K562 (cell line): ENCODE measurements at regions not wholly inside any gene's neighbourhood (a gene's known extent, or its start where the extent isn't known, plus 50 kb on each side); places are given as distances from the start of the nearest gene placed in this dataset.

Experiments
- ATAC-seq: fragments of 200-7000 bp; cut with Tn5 transposase; 3 replicates; pipeline ENCODE4 v1.9.1; 2020; ENCODE audit warnings: moderate library complexity
- BruUV-seq: library from RNA; stranded (reverse); fragments of 400-500 nt; replicated peaks from 2 replicates; lab custom pipeline; 2021; lab: Mats Ljungman, UMichigan
- CTCF ChIA-PET: fragments of 300-600 bp; formaldehyde crosslinking; extraction: SDS; loops from one replicate; lab custom pipeline; 2021; ENCODE audit warnings: low intra/inter-chr PET ratio; lab: Yijun Ruan, JAX
- POLR2A ChIA-PET: fragments of 300-600, 350-650 bp; sonication (Branson Sonifier 250); formaldehyde crosslinking; extraction: SDS; loops from one replicate; lab custom pipeline; 2021; ENCODE audit warnings: antibody characterized with exemption, inconsistent platforms; lab: Yijun Ruan, JAX
- DNase-seq, 4 experiments: peaks; one replicate each; pipeline versions ENCODE4 v3.0.0 to v3.0.0-alpha.2; 2011 to 2018; ENCODE audit warnings: low spot score in 3 of 4, mixed read lengths in 3 of 4; ENCODE audit errors: extremely low read depth in 1 of 4
- FAIRE-seq: peaks from 2 replicates; lab custom pipeline; 2011; peaks lifted over from hg19 to GRCh38; lab: Jason Lieb, UNC
- H2AFZ ChIP-seq: 2 replicates; pipeline ENCODE4 v1.6.0; 2011; ENCODE audit warnings: low read depth, low read length, control low read depth, inconsistent platforms
- H3K27ac ChIP-seq: fragments of 200-600 bp; 3 replicates; pipeline ENCODE4 v1.8.0; 2011; ENCODE audit warnings: low read depth, mild to moderate bottlenecking, control low read depth, inconsistent platforms, low read length, moderate library complexity, mixed read lengths; ENCODE audit errors: extremely low read depth
- H3K27me3 ChIP-seq, 2 experiments: fragments of 300-600 bp in 1 of 2; 2 replicates in 1 of 2; 3 replicates in 1 of 2; pipeline versions ENCODE4 v1.6.0 to v1.8.0; 2011; ENCODE audit warnings: inconsistent platforms in 2 of 2, low read length in 2 of 2, mild to moderate bottlenecking in 1 of 2, mixed read lengths in 1 of 2, moderate library complexity in 1 of 2; ENCODE audit not compliant: control insufficient read depth in 2 of 2, insufficient read depth in 2 of 2
- H3K36me3 ChIP-seq: fragments of 300-600 bp; 3 replicates; pipeline ENCODE4 v1.8.0; 2011; ENCODE audit warnings: mild to moderate bottlenecking, low read length, inconsistent platforms; ENCODE audit not compliant: control insufficient read depth, insufficient read depth
- H3K4me1 ChIP-seq, 2 experiments: fragments of 200-600 bp in 1 of 2; replicated peaks in 1 of 2; 2 replicates in 1 of 2; 3 replicates in 1 of 2; pipeline versions ENCODE4 v1.5.1 to v1.8.0; 2011; ENCODE audit warnings: inconsistent platforms in 2 of 2, low read length in 2 of 2, mild to moderate bottlenecking in 1 of 2, mixed read lengths in 1 of 2, moderate library complexity in 1 of 2; ENCODE audit not compliant: control insufficient read depth in 2 of 2, insufficient read depth in 2 of 2
- H3K4me2 ChIP-seq: 2 replicates; pipeline ENCODE4 v1.6.1; 2011; ENCODE audit warnings: low read length, control low read depth, inconsistent platforms, mixed read lengths; ENCODE audit not compliant: insufficient read depth
- H3K4me3 ChIP-seq: fragments of 200-600 bp; sonication (generic), shearing (Covaris generic); 2 replicates; pipeline ENCODE4 v1.5.1; 2016; ENCODE audit warnings: control low read depth, inconsistent platforms
- H3K79me2 ChIP-seq: fragments of 200-600 bp; 3 replicates; pipeline ENCODE4 v1.8.0; 2011; ENCODE audit warnings: low read length, inconsistent platforms; ENCODE audit not compliant: control insufficient read depth, insufficient read depth
- H3K9ac ChIP-seq, 2 experiments: 2 replicates each; pipeline versions ENCODE4 v1.6.0 to v1.6.1; 2011; ENCODE audit warnings: low read depth in 2 of 2, low read length in 2 of 2, control low read depth in 1 of 2, inconsistent platforms in 1 of 2, mild to moderate bottlenecking in 1 of 2, mixed read lengths in 1 of 2; ENCODE audit not compliant: insufficient read depth in 1 of 2
- H3K9me1 ChIP-seq: one replicate; pipeline ENCODE4 v1.6.0; 2011; ENCODE audit warnings: inconsistent platforms, mild to moderate bottlenecking, low read length, moderate library complexity; ENCODE audit not compliant: control insufficient read depth, insufficient read depth
- H3K9me3 ChIP-seq: replicated peaks from 2 replicates; pipeline ENCODE4 v1.5.1; 2011; ENCODE audit warnings: low read depth, low read length, inconsistent platforms; ENCODE audit not compliant: control insufficient read depth, insufficient read depth
- H4K20me1 ChIP-seq: replicated peaks from 2 replicates; pipeline ENCODE4 v1.6.1; 2011; ENCODE audit warnings: low read length, inconsistent platforms, mixed read lengths; ENCODE audit not compliant: control insufficient read depth, insufficient read depth
- HMGXB4 ChIP-seq: sonication (generic); formaldehyde crosslinking; IDR thresholded peaks from 2 replicates; pipeline ENCODE4 v1.8.1; 2023; ENCODE audit warnings: mild to moderate bottlenecking, missing genetic modification reagents
- JUN ChIP-seq, 2 experiments: sonication (generic) in 1 of 2; formaldehyde crosslinking in 1 of 2; IDR thresholded peaks; 2 replicates each; pipeline versions ENCODE4 v1.6.1 to v1.8.0; 2012 to 2022; ENCODE audit warnings: borderline replicate concordance in 2 of 2, mild to moderate bottlenecking in 2 of 2, improper control_type of control experiment in 1 of 2, low read depth in 1 of 2, low read length in 1 of 2, missing genetic modification reagents in 1 of 2
- NFIC ChIP-seq: fragments of 450-650 bp; IDR thresholded peaks from 2 replicates; pipeline ENCODE4 v1.6.1; 2017; ENCODE audit warnings: mild to moderate bottlenecking, inconsistent platforms
- RBM22 ChIP-seq: fragments of 200-400 bp; formaldehyde crosslinking; IDR thresholded peaks from 2 replicates; pipeline ENCODE4 v1.6.1; 2018; ENCODE audit warnings: low read length, low read depth; ENCODE audit not compliant: poor library complexity, severe bottlenecking
- TAF7 ChIP-seq: fragments of 450-650 bp; IDR thresholded peaks from 2 replicates; pipeline ENCODE4 v1.6.1; 2016; ENCODE audit warnings: missing genetic modification characterization, missing compliant biosample characterization
- ZFPM2 ChIP-seq: fragments of 250-450 bp; sonication (Bioruptor Pico); IDR thresholded peaks from 2 replicates; pipeline ENCODE4 v1.5.1; 2022; ENCODE audit warnings: mild to moderate bottlenecking
- ZNF707 ChIP-seq: fragments of 250-450 bp; sonication (Bioruptor Pico); conservative IDR thresholded peaks from 2 replicates; pipeline ENCODE4 v1.8.0; 2022; ENCODE audit warnings: inconsistent platforms, mild to moderate bottlenecking, moderate library complexity
- ZNF77 ChIP-seq: fragments of 250-450 bp; sonication (Bioruptor Pico); IDR thresholded peaks from 2 replicates; pipeline ENCODE4 v1.5.0; 2020
- ZZZ3 ChIP-seq: fragments of 450-650 bp; IDR thresholded peaks from 2 replicates; pipeline ENCODE4 v1.6.1; 2016; ENCODE audit warnings: antibody characterized with exemption, mild to moderate bottlenecking, moderate library complexity
- WGBS: fragments of 100-300 bp; shearing (Covaris generic); methylation state at CpG from one replicate; pipeline ENCODE4 v1.1.6; 2016; ENCODE audit warnings: low coverage, mixed read lengths; ENCODE audit not compliant: insufficient coverage; ENCODE audit errors: missing lambda C conversion rate; 5-methylcytosine and 5-hydroxymethylcytosine counted together
- in situ Hi-C: fragments of 300-500 bp; cut with MboI; formaldehyde crosslinking; loops from 4 replicates; pipeline ENCODE4 v1.15.0; 2018; ENCODE audit warnings: inconsistent platforms, mixed read lengths
- intact Hi-C: fragments of 100-400 bp; cut with micrococcal nuclease; formaldehyde crosslinking; loops from 2 replicates; pipeline ENCODE4 v1.14.2; 2022

DNA sequence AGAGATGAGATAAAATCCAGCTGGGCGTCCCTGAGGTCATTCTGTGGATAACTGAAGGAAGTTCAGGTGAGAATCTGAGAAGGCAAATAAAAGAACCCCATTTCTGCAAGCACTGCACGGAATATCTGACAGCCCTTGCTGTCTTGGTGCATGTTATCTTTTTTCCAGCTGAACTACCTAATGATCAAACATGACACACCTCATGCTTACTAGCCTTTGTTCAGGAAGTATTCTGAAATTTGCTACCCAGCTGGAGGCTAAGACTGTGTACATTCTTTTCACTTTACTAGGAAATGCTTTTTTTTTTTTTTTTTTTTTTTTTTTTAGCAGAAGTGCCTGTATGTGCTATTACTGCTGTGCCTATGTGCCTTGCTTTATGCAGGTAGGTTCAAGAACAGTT, 718.1 kb downstream of the SMARCA1 start (continued):
- TF ChIP-seq JUN (IDR thresholded peaks at IDR 0.05; ENCODE audit: borderline replicate concordance, low read depth, low read length): no peak
- no peak for TF ChIP-seq JUN (CRISPR knock-in tag; IDR thresholded peaks at IDR 0.05; ENCODE audit: borderline replicate concordance)

GRCh38 chrX:128804828-128805227, 718.5 kb downstream of the SMARCA1 start:
- 0% methylated on average over 2 of the region's 2 CpGs for WGBS
- Histone ChIP-seq H3K27me3 (no peaks in the 10 kb centered on the region), H3K36me3 (no peaks in the 10 kb centered on the region)
- TF ChIP-seq ZZZ3 (no peak), NFIC (no peak), ZNF77 (no peak), TAF7 (tag) (no peak), RBM22 (no peak), HMGXB4 (CRISPR knock-in tag) (no peak), ZNF707 (CRISPR knock-in tag) (no peak), ZFPM2 (CRISPR knock-in tag) (no peak)

More at GRCh38 chrX:128804828-128805227, 718.5 kb downstream of the SMARCA1 start:
- intact Hi-C loops (no loop called here), in situ Hi-C loops (no loop called here)
- Histone ChIP-seq H3K4me1 (no peaks in the 10 kb centered on the region), H3K79me2 (no peaks in the 10 kb centered on the region), H3K9me3 (no peaks in the 10 kb centered on the region), H3K4me3 (no peak overlapping the region), H3K27ac (no peak overlapping the region), H2AFZ (no peak overlapping the region), H3K4me2 (no peak overlapping the region), H3K9me1 (no peaks in the 10 kb centered on the region), H4K20me1 (no peaks in the 10 kb centered on the region), H3K9ac (no peak overlapping the region)
- no TSS peak for BruUV-seq
- ATAC-seq (no peak), FAIRE-seq (no peak), DNase-seq (no peak)
- ChIA-PET POLR2A (no interaction called here), CTCF (no interaction called here)
